ENCODE measurements at regions not wholly inside any gene's neighbourhood (a gene's known extent, or its start where the extent isn't known, plus 50 kb on each side); places are given as distances from the start of the nearest gene placed in this dataset.

DNA sequence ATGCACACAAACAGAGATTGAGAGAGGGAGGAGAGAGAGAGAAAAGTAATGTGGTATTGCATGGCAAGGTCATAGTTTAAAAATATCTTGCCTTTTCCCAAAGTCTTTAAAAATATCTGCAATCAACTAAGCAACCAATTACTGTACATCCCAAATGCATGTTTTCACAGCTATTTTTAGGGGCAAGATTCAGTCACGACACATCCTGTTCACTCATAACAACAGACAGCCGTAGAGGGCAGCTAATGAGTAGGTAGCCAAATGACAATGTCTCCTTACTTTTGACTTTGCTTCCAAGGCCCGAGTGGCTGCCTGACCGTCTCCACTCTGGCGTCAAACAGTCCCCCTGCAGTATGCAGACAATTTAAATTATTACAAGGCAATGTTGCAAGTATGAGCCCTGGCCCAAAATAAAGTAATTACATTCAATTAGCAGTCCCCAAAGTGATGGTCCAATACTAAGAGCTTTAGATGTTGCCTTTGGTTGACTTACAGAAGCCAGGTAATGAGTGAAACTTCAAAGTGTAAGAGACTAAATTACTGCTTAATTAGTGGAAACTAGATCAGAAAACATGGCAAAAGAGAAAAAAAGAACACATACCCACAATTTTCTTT lies 162.9 kb downstream of the MBL2 start:
- TF ChIP-seq, protein P1, sequence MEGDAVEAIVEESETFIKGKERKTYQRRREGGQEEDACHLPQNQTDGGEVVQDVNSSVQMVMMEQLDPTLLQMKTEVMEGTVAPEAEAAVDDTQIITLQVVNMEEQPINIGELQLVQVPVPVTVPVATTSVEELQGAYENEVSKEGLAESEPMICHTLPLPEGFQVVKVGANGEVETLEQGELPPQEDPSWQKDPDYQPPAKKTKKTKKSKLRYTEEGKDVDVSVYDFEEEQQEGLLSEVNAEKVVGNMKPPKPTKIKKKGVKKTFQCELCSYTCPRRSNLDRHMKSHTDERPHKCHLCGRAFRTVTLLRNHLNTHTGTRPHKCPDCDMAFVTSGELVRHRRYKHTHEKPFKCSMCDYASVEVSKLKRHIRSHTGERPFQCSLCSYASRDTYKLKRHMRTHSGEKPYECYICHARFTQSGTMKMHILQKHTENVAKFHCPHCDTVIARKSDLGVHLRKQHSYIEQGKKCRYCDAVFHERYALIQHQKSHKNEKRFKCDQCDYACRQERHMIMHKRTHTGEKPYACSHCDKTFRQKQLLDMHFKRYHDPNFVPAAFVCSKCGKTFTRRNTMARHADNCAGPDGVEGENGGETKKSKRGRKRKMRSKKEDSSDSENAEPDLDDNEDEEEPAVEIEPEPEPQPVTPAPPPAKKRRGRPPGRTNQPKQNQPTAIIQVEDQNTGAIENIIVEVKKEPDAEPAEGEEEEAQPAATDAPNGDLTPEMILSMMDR (IDR thresholded peaks at IDR 0.05), result no peak
- no peak for TF ChIP-seq POLR2A (IDR thresholded peaks at IDR 0.05)
- no peak for TF ChIP-seq POLR2AphosphoS5 (IDR thresholded peaks at IDR 0.05)
- no peak for TF ChIP-seq EP300 (IDR thresholded peaks at IDR 0.05; ENCODE audit: low read depth)

Measured in transverse colon (tissue), 4 donors.